ENCODE measurements at regions not wholly inside any gene's neighbourhood (a gene's known extent, or its start where the extent isn't known, plus 50 kb on each side); places are given as distances from the start of the nearest gene placed in this dataset.

- Histone ChIP-seq H3K9me3 (no peaks in the 10 kb centered on the region), H3K4me3 (no peak overlapping the region), H3K27ac (no peak overlapping the region), H3K27me3 (no peaks in the 10 kb centered on the region), H3K4me1 (no peaks in the 10 kb centered on the region), H3K36me3 (no peaks in the 10 kb centered on the region)
- WGBS (ENCODE audit: insufficient coverage, low coverage, low lambda C conversion rate, missing lambda C conversion rate): 91% methylated on average over 2 of the region's 2 CpGs
- intact Hi-C loops (cut with DNase I): no loop called here
- no peak for DNase-seq
- no peak for ATAC-seq
- no peak for TF ChIP-seq POLR2A (IDR thresholded peaks at IDR 0.05)
- no peak for TF ChIP-seq CTCF (IDR thresholded peaks at IDR 0.05)
Observed at GRCh38 chr11:25993016-25993415, 338.9 kb upstream of the ANO3 start.

- Histone ChIP-seq H3K4me3 (no peak overlapping the region), H3K9me3 (no peaks in the 10 kb centered on the region), H3K27me3 (no peaks in the 10 kb centered on the region), H3K27ac (no peak overlapping the region), H3K4me1 (no peaks in the 10 kb centered on the region), H3K36me3 (no peaks in the 10 kb centered on the region)
- TF ChIP-seq CTCF (IDR thresholded peaks at IDR 0.05): no peak
- no peak for TF ChIP-seq POLR2A (IDR thresholded peaks at IDR 0.05)
- DNase-seq (no peak), ATAC-seq (no peak)
- intact Hi-C loops (cut with DNase I): no loop called here
- whole genome bisulfite sequencing (ENCODE audit: insufficient coverage, low coverage, low lambda C conversion rate, missing lambda C conversion rate): 76% methylated on average over 1 of the region's 1 CpG
Observed at GRCh38 chr11:26011474-26011873, 320.5 kb upstream of the ANO3 start.

GRCh38 chr11:26014456-26015115 lies 317.3 kb upstream of the ANO3 start:
- DNase-seq: no peak
- Histone ChIP-seq H3K4me3 (no peak overlapping the region), H3K9me3 (no peaks in the 10 kb centered on the region), H3K36me3 (no peaks in the 10 kb centered on the region), H3K27ac (no peak overlapping the region), H3K27me3 (no peaks in the 10 kb centered on the region), H3K4me1 (no peaks in the 10 kb centered on the region)
- no peak for ATAC-seq
- intact Hi-C loops (cut with DNase I): no loop called here
- no peak for TF ChIP-seq POLR2A (IDR thresholded peaks at IDR 0.05)
- TF ChIP-seq CTCF (IDR thresholded peaks at IDR 0.05): no peak
- 68% methylated on average over 6 of the region's 6 CpGs for WGBS (ENCODE audit: insufficient coverage, low coverage, low lambda C conversion rate, missing lambda C conversion rate)

GRCh38 chr11:26017322-26017860 lies 314.5 kb upstream of the ANO3 start:
- H3K4me3 ChIP-seq: no peak overlapping the region
- no peak for ATAC-seq
- H3K9me3 ChIP-seq: no peaks in the 10 kb centered on the region

More at GRCh38 chr11:26017322-26017860, 314.5 kb upstream of the ANO3 start:
- whole genome bisulfite sequencing (ENCODE audit: insufficient coverage, low coverage, low lambda C conversion rate, missing lambda C conversion rate): 35% methylated on average over 1 of the region's 1 CpG
- DNase-seq: no peak
- H3K27ac ChIP-seq: no peak overlapping the region
- no peaks in the 10 kb centered on the region for H3K27me3 ChIP-seq
- TF ChIP-seq CTCF (IDR thresholded peaks at IDR 0.05): no peak
- TF ChIP-seq POLR2A (IDR thresholded peaks at IDR 0.05): no peak
- intact Hi-C loops (cut with DNase I): no loop called here
- no peaks in the 10 kb centered on the region for H3K4me1 ChIP-seq
- H3K36me3 ChIP-seq: no peaks in the 10 kb centered on the region
